Esophagus muscularis mucosa (tissue), 4 donors: ENCODE measurements at regions not wholly inside any gene's neighbourhood (a gene's known extent, or its start where the extent isn't known, plus 50 kb on each side); places are given as distances from the start of the nearest gene placed in this dataset.

Source experiments
- DNase-seq: peaks from one replicate; pipeline ENCODE4 v3.0.0-alpha.2; 2017; ENCODE audit errors: extremely low spot score
- H3K27ac ChIP-seq, 4 donors: fragments of 200-600 bp; sonication (generic); replicated peaks in 1 of 4; 1 replicate in 3 of 4; 2 replicates in 1 of 4; pipeline ENCODE4 v1.5.1; 2016 to 2019; ENCODE audit warnings: mild to moderate bottlenecking in 1 of 4
- H3K27me3 ChIP-seq, 4 donors: fragments of 200-600 bp; sonication (generic); one replicate each; pipeline versions ENCODE4 v1.5.1 to v1.6.0; 2016 to 2019
- H3K36me3 ChIP-seq, 4 donors: fragments of 200-600 bp; sonication (generic); one replicate each; pipeline ENCODE4 v1.5.1; 2016 to 2019
- H3K4me1 ChIP-seq, 4 donors: fragments of 200-600 bp; sonication (generic); one replicate each; pipeline ENCODE4 v1.5.1; 2016 to 2019
- H3K4me3 ChIP-seq, 4 donors: fragments of 200-600 bp; sonication (generic); 1 replicate in 2 of 4; 2 replicates in 2 of 4; pipeline ENCODE4 v1.5.1; 2016 to 2019; ENCODE audit warnings: mild to moderate bottlenecking in 4 of 4, moderate library complexity in 1 of 4
- H3K9me3 ChIP-seq, 4 donors: fragments of 200-600 bp; sonication (generic); 1 replicate in 3 of 4; 2 replicates in 1 of 4; pipeline ENCODE4 v1.5.1; 2016 to 2019
- EP300 ChIP-seq: sonication (generic); formaldehyde crosslinking; IDR thresholded peaks from one replicate; pipeline ENCODE4 v1.6.1; 2017; ENCODE audit warnings: antibody characterized with exemption
- POLR2A ChIP-seq: fragments of 450-650 bp; IDR thresholded peaks from one replicate; pipeline ENCODE4 v1.6.1; 2017; ENCODE audit warnings: antibody characterized with exemption, moderate library complexity, mild to moderate bottlenecking, low read depth
- POLR2AphosphoS5 ChIP-seq, 2 donors: sonication (generic); formaldehyde crosslinking; IDR thresholded peaks; one replicate each; pipeline ENCODE4 v1.6.1; 2017; ENCODE audit warnings: antibody characterized with exemption in 2 of 2
- WGBS: methylation state at CpG from one replicate; pipeline ENCODE4 v1.1.5; 2018; 5-methylcytosine and 5-hydroxymethylcytosine counted together
- intact Hi-C: fragments of 100-400 bp; cut with DNase I; formaldehyde crosslinking; loops from one replicate; pipeline ENCODE4 v1.15.1; 2023
- TF ChIP-seq, protein P1 (sequence below), 3 experiments: fragments of 200-600 bp in 2 of 3; fragments of 450-650 bp in 1 of 3; sonication (generic) in 2 of 3; IDR thresholded peaks; one replicate each; pipeline ENCODE4 v1.5.1; 2017 to 2019; ENCODE audit warnings: antibody characterized with exemption in 3 of 3, mild to moderate bottlenecking in 2 of 3, moderate library complexity in 1 of 3

DNA sequence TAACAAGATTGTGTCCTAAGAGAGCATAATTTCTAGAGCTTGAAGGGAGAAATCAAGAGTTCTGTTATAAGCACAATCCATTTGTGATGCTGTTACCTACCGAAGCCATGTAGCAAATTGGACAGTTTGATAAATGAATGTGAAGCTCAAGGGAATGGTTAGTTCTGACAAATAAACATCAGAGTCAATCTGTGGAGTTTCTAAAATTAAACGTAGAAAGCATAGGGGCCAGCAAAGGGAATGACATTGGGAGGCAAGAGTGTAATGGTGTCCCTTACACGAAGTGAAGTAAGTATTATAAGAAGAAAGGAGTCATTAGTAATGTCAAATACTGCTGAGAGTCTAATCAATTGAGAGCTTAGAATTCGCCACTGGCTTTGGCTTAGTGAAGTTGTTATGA, 200.2 kb upstream of the SLITRK1 start:
- 56% methylated on average over 4 of the region's 4 CpGs for WGBS
- intact Hi-C loops: no loop called here
- Histone ChIP-seq H3K36me3 (no peaks in the 10 kb centered on the region), H3K4me3 (no peak overlapping the region), H3K9me3 (no peaks in the 10 kb centered on the region), H3K27me3 (no peaks in the 10 kb centered on the region), H3K4me1 (no peaks in the 10 kb centered on the region), H3K27ac (no peak overlapping the region)
- DNase-seq: no peak
- TF ChIP-seq POLR2A: no peak

DNA sequence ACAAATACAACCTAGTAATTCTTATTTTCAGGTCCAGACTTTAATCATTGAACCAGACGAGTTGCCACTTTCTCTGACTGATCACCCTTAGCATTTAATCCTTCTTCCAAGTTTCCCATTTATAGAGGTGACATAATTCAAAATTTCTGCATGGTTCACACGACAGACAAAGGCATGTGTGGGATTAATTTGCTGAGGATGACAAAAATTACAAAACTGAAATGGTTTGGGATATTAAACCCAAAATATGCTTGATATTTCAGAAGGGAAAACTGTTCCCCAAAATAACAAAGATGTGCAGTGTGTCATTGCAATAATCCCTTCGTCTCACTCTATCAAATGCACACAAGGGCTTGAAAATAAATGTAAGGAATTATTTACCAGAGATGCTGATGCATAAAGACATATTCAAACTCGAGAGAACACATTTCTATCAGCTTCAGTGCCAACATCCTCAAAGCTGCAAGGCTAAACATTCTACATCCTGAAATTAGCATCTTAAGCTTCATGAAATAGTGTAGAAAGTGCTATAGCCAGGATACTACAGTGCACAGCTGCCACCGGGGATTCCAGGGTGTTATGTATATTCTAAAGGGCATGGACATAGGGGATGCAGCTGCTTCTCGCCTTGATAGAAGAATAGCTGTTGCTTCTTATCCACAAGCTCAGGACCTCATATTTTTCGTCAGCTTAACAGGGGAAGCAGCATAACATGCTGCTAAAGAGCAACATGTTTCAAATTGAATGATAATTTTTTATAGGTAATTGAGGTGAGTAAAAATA, 198.7 kb upstream of the SLITRK1 start:
- TF ChIP-seq POLR2AphosphoS5 (IDR thresholded peaks at IDR 0.05): no peak
- TF ChIP-seq EP300: no peak
- TF ChIP-seq POLR2A: no peak
- TF ChIP-seq, protein P1, sequence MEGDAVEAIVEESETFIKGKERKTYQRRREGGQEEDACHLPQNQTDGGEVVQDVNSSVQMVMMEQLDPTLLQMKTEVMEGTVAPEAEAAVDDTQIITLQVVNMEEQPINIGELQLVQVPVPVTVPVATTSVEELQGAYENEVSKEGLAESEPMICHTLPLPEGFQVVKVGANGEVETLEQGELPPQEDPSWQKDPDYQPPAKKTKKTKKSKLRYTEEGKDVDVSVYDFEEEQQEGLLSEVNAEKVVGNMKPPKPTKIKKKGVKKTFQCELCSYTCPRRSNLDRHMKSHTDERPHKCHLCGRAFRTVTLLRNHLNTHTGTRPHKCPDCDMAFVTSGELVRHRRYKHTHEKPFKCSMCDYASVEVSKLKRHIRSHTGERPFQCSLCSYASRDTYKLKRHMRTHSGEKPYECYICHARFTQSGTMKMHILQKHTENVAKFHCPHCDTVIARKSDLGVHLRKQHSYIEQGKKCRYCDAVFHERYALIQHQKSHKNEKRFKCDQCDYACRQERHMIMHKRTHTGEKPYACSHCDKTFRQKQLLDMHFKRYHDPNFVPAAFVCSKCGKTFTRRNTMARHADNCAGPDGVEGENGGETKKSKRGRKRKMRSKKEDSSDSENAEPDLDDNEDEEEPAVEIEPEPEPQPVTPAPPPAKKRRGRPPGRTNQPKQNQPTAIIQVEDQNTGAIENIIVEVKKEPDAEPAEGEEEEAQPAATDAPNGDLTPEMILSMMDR (IDR thresholded peaks at IDR 0.05): no peak
- no peaks in the 10 kb centered on the region for H3K4me1 ChIP-seq
- H3K36me3 ChIP-seq: no peaks in the 10 kb centered on the region
- intact Hi-C loops: no loop called here
- H3K27me3 ChIP-seq: no peaks in the 10 kb centered on the region
- WGBS: 73% methylated on average over 7 of the region's 7 CpGs
- H3K27ac ChIP-seq: no peak overlapping the region
- no peak overlapping the region for H3K4me3 ChIP-seq
- no peaks in the 10 kb centered on the region for H3K9me3 ChIP-seq
- no peak for DNase-seq

DNA sequence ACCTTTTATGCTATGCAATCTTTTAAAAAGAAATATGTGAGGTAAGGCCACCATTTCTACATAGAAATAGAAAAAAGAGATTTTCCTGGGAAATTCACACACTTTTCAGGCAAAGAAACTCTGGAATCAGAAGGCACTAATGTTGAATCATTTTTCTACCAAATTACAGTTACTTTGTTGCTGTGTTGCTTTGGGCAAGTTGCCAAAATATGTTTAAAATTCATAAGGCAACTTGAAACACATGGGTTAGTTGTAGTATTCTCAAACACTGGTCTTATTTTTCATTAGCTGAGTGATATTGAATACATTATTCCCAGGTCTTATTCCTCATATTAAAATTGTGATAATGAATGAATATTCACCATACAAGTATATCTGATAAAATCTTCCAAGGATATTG, 195.0 kb upstream of the SLITRK1 start:
- Histone ChIP-seq H3K27me3 (no peaks in the 10 kb centered on the region), H3K9me3 (no peaks in the 10 kb centered on the region), H3K36me3 (no peaks in the 10 kb centered on the region), H3K27ac (no peak overlapping the region), H3K4me3 (no peak overlapping the region), H3K4me1 (no peaks in the 10 kb centered on the region)
- TF ChIP-seq, protein P1 (IDR thresholded peaks at IDR 0.05): no peak
- intact Hi-C loops: no loop called here
- DNase-seq: no peak

- TF ChIP-seq EP300 (no peak), POLR2AphosphoS5 (IDR thresholded peaks at IDR 0.05) (no peak), POLR2A (no peak)
- TF ChIP-seq, protein P1 (IDR thresholded peaks at IDR 0.05): no peak
- Histone ChIP-seq H3K27me3 (no peaks in the 10 kb centered on the region), H3K36me3 (no peaks in the 10 kb centered on the region), H3K27ac (no peak overlapping the region), H3K4me1 (no peaks in the 10 kb centered on the region), H3K4me3 (no peak overlapping the region), H3K9me3 (no peaks in the 10 kb centered on the region)
- no peak for DNase-seq
- intact Hi-C loops: no loop called here
- WGBS: 74% methylated on average over 1 of the region's 1 CpG
Measured at GRCh38 chr13:84076280-84076679, 194.0 kb upstream of the SLITRK1 start.

GRCh38 chr13:84050536-84050935, 168.3 kb upstream of the SLITRK1 start:
- Histone ChIP-seq H3K4me3 (no peak overlapping the region), H3K27me3 (no peaks in the 10 kb centered on the region), H3K9me3 (no peaks in the 10 kb centered on the region), H3K27ac (no peak overlapping the region), H3K36me3 (no peaks in the 10 kb centered on the region), H3K4me1 (no peaks in the 10 kb centered on the region)
- TF ChIP-seq POLR2A (no peak), EP300 (no peak), POLR2AphosphoS5 (IDR thresholded peaks at IDR 0.05) (no peak)
- TF ChIP-seq, protein P1 (IDR thresholded peaks at IDR 0.05): no peak
- intact Hi-C loops: no loop called here
- 85% methylated on average over 3 of the region's 3 CpGs for WGBS
- DNase-seq: no peak
